ENCODE measurements at regions not wholly inside any gene's neighbourhood (a gene's known extent, or its start where the extent isn't known, plus 50 kb on each side); places are given as distances from the start of the nearest gene placed in this dataset.

GRCh38 chr2:100765481-100765880 is 54.5 kb upstream of the NPAS2 start:
- TF ChIP-seq, protein P1, sequence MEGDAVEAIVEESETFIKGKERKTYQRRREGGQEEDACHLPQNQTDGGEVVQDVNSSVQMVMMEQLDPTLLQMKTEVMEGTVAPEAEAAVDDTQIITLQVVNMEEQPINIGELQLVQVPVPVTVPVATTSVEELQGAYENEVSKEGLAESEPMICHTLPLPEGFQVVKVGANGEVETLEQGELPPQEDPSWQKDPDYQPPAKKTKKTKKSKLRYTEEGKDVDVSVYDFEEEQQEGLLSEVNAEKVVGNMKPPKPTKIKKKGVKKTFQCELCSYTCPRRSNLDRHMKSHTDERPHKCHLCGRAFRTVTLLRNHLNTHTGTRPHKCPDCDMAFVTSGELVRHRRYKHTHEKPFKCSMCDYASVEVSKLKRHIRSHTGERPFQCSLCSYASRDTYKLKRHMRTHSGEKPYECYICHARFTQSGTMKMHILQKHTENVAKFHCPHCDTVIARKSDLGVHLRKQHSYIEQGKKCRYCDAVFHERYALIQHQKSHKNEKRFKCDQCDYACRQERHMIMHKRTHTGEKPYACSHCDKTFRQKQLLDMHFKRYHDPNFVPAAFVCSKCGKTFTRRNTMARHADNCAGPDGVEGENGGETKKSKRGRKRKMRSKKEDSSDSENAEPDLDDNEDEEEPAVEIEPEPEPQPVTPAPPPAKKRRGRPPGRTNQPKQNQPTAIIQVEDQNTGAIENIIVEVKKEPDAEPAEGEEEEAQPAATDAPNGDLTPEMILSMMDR (IDR thresholded peaks at IDR 0.05): no peak
- no peak for TF ChIP-seq EZH2phosphoT487 (IDR thresholded peaks at IDR 0.05)
